HG03159 (cell line): ENCODE measurements at regions not wholly inside any gene's neighbourhood (a gene's known extent, or its start where the extent isn't known, plus 50 kb on each side); places are given as distances from the start of the nearest gene placed in this dataset.
A peak's percentile ranks its signal among the peaks of the same experiment; 100 is the strongest.
"Not testable (repeated sequence)": the region's sequence is repeated elsewhere in the genome, so short reads cannot be mapped to it uniquely, and the experiment has no call there.

Experiments used
- ATAC-seq: cut with Tn5 transposase; IDR thresholded peaks from one replicate; pipeline ENCODE4 v1.9.1; 2021; ENCODE audit warnings: mild to moderate bottlenecking, moderate library complexity; ENCODE audit not compliant: unreplicated experiment

- no peak for ATAC-seq
These were observed 183.7 kb upstream of the TMEM132C start for GRCh38 chr12:128083132-128083729.

GRCh38 chr12:128088926-128089325, 178.0 kb upstream of the TMEM132C start:
- no peak for ATAC-seq

GRCh38 chr12:128089961-128090360, 177.0 kb upstream of the TMEM132C start:
- ATAC-seq, result no peak

GRCh38 chr12:128091101-128091720, 175.8 kb upstream of the TMEM132C start:
- no peak for ATAC-seq

- no peak for ATAC-seq
These were observed 175.0 kb upstream of the TMEM132C start for GRCh38 chr12:128091951-128092382.

GRCh38 chr12:128098730-128099129, 168.2 kb upstream of the TMEM132C start:
- no peak for ATAC-seq

GRCh38 chr12:128103152-128103551, 163.8 kb upstream of the TMEM132C start:
- ATAC-seq, result no peak

- ATAC-seq, result no peak
These were observed 157.7 kb upstream of the TMEM132C start for GRCh38 chr12:128109236-128109635.

- no peak for ATAC-seq
These were observed 157.3 kb upstream of the TMEM132C start for GRCh38 chr12:128109636-128110035.

- ATAC-seq, result no peak
These were observed 155.6 kb upstream of the TMEM132C start for GRCh38 chr12:128111333-128111732.

GRCh38 chr12:128111951-128112350, 155.0 kb upstream of the TMEM132C start:
- ATAC-seq, result no peak

GRCh38 chr12:128113250-128113649, 153.7 kb upstream of the TMEM132C start:
- not testable (repeated sequence) for ATAC-seq

GRCh38 chr12:128114485-128114884, 152.5 kb upstream of the TMEM132C start:
- no peak for ATAC-seq

- ATAC-seq, result no peak
These were observed 150.4 kb upstream of the TMEM132C start for GRCh38 chr12:128116537-128116936.

- ATAC-seq, result no peak
These were observed 146.9 kb upstream of the TMEM132C start for GRCh38 chr12:128120035-128120434.

- no peak for ATAC-seq
These were observed 145.5 kb upstream of the TMEM132C start for GRCh38 chr12:128121424-128121823.

GRCh38 chr12:128123096-128123495, 143.9 kb upstream of the TMEM132C start:
- no peak for ATAC-seq

- no peak for ATAC-seq
These were observed 135.0 kb upstream of the TMEM132C start for GRCh38 chr12:128131955-128132354.

GRCh38 chr12:128133321-128134073, 133.5 kb upstream of the TMEM132C start:
- no peak for ATAC-seq

GRCh38 chr12:128137140-128137539, 129.8 kb upstream of the TMEM132C start:
- peak; percentile 80 for ATAC-seq

- ATAC-seq, result no peak
These were observed 128.8 kb upstream of the TMEM132C start for GRCh38 chr12:128138125-128138524.

GRCh38 chr12:128140551-128140950, 126.4 kb upstream of the TMEM132C start:
- ATAC-seq, result no peak
